HG03108 (cell line): ENCODE measurements at regions not wholly inside any gene's neighbourhood (a gene's known extent, or its start where the extent isn't known, plus 50 kb on each side); places are given as distances from the start of the nearest gene placed in this dataset.
"Not testable (repeated sequence)": the region's sequence is repeated elsewhere in the genome, so short reads cannot be mapped to it uniquely, and the experiment has no call there.

Experiments used
- ATAC-seq: cut with Tn5 transposase; IDR thresholded peaks from one replicate; pipeline ENCODE4 v1.9.1; 2021; ENCODE audit warnings: moderate library complexity; ENCODE audit not compliant: unreplicated experiment

GRCh38 chr18:1394966-1395365 is 490.3 kb downstream of the ADCYAP1 start:
- ATAC-seq: no peak

GRCh38 chr18:1408376-1408775 is 503.7 kb downstream of the ADCYAP1 start:
- ATAC-seq: no peak

GRCh38 chr18:1412655-1413322 is 508.1 kb downstream of the ADCYAP1 start:
- ATAC-seq: no peak

- ATAC-seq: no peak
Measured at GRCh38 chr18:1413323-1413675, 508.6 kb downstream of the ADCYAP1 start.

GRCh38 chr18:1416074-1416473 is 511.4 kb downstream of the ADCYAP1 start:
- ATAC-seq: no peak

- ATAC-seq: no peak
Measured at GRCh38 chr18:1421502-1421901, 516.8 kb downstream of the ADCYAP1 start.

- ATAC-seq: no peak
Measured at GRCh38 chr18:1422634-1423033, 518.0 kb downstream of the ADCYAP1 start.

- no peak for ATAC-seq
Measured at GRCh38 chr18:1425679-1426078, 521.0 kb downstream of the ADCYAP1 start.

GRCh38 chr18:1435487-1435886 is 530.8 kb downstream of the ADCYAP1 start:
- no peak for ATAC-seq

GRCh38 chr18:1436199-1436598 is 531.5 kb downstream of the ADCYAP1 start:
- no peak for ATAC-seq

- ATAC-seq: no peak
Measured at GRCh38 chr18:1438458-1438910, 533.8 kb downstream of the ADCYAP1 start.

- ATAC-seq: no peak
Measured at GRCh38 chr18:1438967-1439366, 534.3 kb downstream of the ADCYAP1 start.

GRCh38 chr18:1444062-1444461 is 539.4 kb downstream of the ADCYAP1 start:
- not testable (repeated sequence) for ATAC-seq

- no peak for ATAC-seq
Measured at GRCh38 chr18:1446765-1447164, 542.1 kb downstream of the ADCYAP1 start.

- ATAC-seq: no peak
Measured at GRCh38 chr18:1452821-1453220, 548.1 kb downstream of the ADCYAP1 start.

- ATAC-seq: no peak
Measured at GRCh38 chr18:1455605-1456004, 550.9 kb downstream of the ADCYAP1 start.

GRCh38 chr18:1458547-1458946 is 553.9 kb downstream of the ADCYAP1 start:
- ATAC-seq: no peak

GRCh38 chr18:1463981-1464380 is 559.3 kb downstream of the ADCYAP1 start:
- no peak for ATAC-seq

GRCh38 chr18:1464444-1465217 is 560.0 kb downstream of the ADCYAP1 start:
- no peak for ATAC-seq

GRCh38 chr18:1466035-1466434 is 561.4 kb downstream of the ADCYAP1 start:
- ATAC-seq: no peak

- no peak for ATAC-seq
Measured at GRCh38 chr18:1467461-1467964, 562.8 kb downstream of the ADCYAP1 start.

- ATAC-seq: no peak
Measured at GRCh38 chr18:1468550-1468949, 563.9 kb downstream of the ADCYAP1 start.
